H9 (cell line): ENCODE measurements at regions not wholly inside any gene's neighbourhood (a gene's known extent, or its start where the extent isn't known, plus 50 kb on each side); places are given as distances from the start of the nearest gene placed in this dataset.

Experiments
- DNase-seq: peaks from one replicate; pipeline ENCODE4 v3.0.0-alpha.2; 2017
- H2AFZ ChIP-seq: one replicate; pipeline ENCODE4 v1.6.1; 2013; ENCODE audit warnings: mild to moderate bottlenecking, low read length, control low read depth, moderate library complexity
- H2AK5ac ChIP-seq: 2 replicates; pipeline ENCODE4 v1.6.1; 2013; ENCODE audit warnings: low read length, control low read depth, mixed read lengths; ENCODE audit not compliant: insufficient read length
- H2BK120ac ChIP-seq: one replicate; pipeline ENCODE4 v1.6.1; 2013; ENCODE audit warnings: low read depth, mild to moderate bottlenecking, low read length, control low read depth, inconsistent platforms; ENCODE audit not compliant: poor library complexity, severe bottlenecking
- H2BK12ac ChIP-seq: 2 replicates; pipeline ENCODE4 v1.6.1; 2013; ENCODE audit warnings: low read length, control low read depth, mixed read lengths, low read depth; ENCODE audit not compliant: insufficient read length
- H2BK15ac ChIP-seq: 2 replicates; pipeline ENCODE4 v1.6.1; 2013; ENCODE audit warnings: low read depth, low read length, control low read depth
- H2BK20ac ChIP-seq: one replicate; pipeline ENCODE4 v1.6.1; 2013; ENCODE audit warnings: low read depth, mild to moderate bottlenecking, low read length, control low read depth, inconsistent platforms; ENCODE audit not compliant: poor library complexity, severe bottlenecking
- H2BK5ac ChIP-seq: 2 replicates; pipeline ENCODE4 v1.6.1; 2013; ENCODE audit warnings: low read length, control low read depth, mixed read lengths; ENCODE audit not compliant: insufficient read length
- H3K14ac ChIP-seq: 2 replicates; pipeline ENCODE4 v1.6.1; 2013; ENCODE audit warnings: low read length, control low read depth; ENCODE audit not compliant: insufficient read depth
- H3K18ac ChIP-seq: 2 replicates; pipeline ENCODE4 v1.6.1; 2013; ENCODE audit warnings: low read depth, mild to moderate bottlenecking, mixed read lengths, low read length, control low read depth; ENCODE audit not compliant: insufficient read length
- H3K23ac ChIP-seq: 2 replicates; pipeline ENCODE4 v1.6.1; 2013; ENCODE audit warnings: low read length, control low read depth, mixed read lengths, low read depth; ENCODE audit not compliant: insufficient read length
- H3K23me2 ChIP-seq: 2 replicates; pipeline ENCODE4 v1.6.1; 2013; ENCODE audit warnings: low read depth, mild to moderate bottlenecking, mixed read lengths, low read length, control low read depth; ENCODE audit not compliant: insufficient read length, poor library complexity, severe bottlenecking
- H3K27ac ChIP-seq: 2 replicates; pipeline ENCODE4 v1.5.1; 2013; ENCODE audit warnings: low read length, control low read depth, mixed read lengths, low read depth; ENCODE audit not compliant: insufficient read length
- H3K27me3 ChIP-seq: 2 replicates; pipeline ENCODE4 v1.6.1; 2013; ENCODE audit warnings: low read length, control low read depth, inconsistent platforms; ENCODE audit not compliant: insufficient read depth
- H3K4ac ChIP-seq: 2 replicates; pipeline ENCODE4 v1.6.1; 2013; ENCODE audit warnings: low read depth, mild to moderate bottlenecking, control low read depth, inconsistent platforms, low read length, moderate library complexity
- H3K4me1 ChIP-seq: 2 replicates; pipeline ENCODE4 v1.6.1; 2013; ENCODE audit warnings: low read length, control low read depth, inconsistent platforms; ENCODE audit not compliant: insufficient read depth
- H3K4me2 ChIP-seq: 2 replicates; pipeline ENCODE4 v1.6.1; 2013; ENCODE audit warnings: low read length, control low read depth, mixed read lengths; ENCODE audit not compliant: insufficient read length, insufficient read depth
- H3K56ac ChIP-seq: 2 replicates; pipeline ENCODE4 v1.6.1; 2013; ENCODE audit warnings: low read depth, mild to moderate bottlenecking, mixed read lengths, low read length, control low read depth; ENCODE audit not compliant: insufficient read length
- H3K79me1 ChIP-seq: 2 replicates; pipeline ENCODE4 v1.6.1; 2013; ENCODE audit warnings: low read depth, mild to moderate bottlenecking, moderate library complexity, low read length, control low read depth, inconsistent platforms; ENCODE audit not compliant: insufficient read depth, poor library complexity, severe bottlenecking
- H3K79me2 ChIP-seq: 2 replicates; pipeline ENCODE4 v1.6.1; 2013; ENCODE audit warnings: low read length, control low read depth, inconsistent platforms; ENCODE audit not compliant: insufficient read depth
- H3K9ac ChIP-seq: 2 replicates; pipeline ENCODE4 v1.6.1; 2013; ENCODE audit warnings: low read length, control low read depth, mixed read lengths; ENCODE audit not compliant: insufficient read length; ENCODE audit errors: extremely low read depth
- H3K9me3 ChIP-seq: one replicate; pipeline ENCODE4 v1.6.1; 2013; ENCODE audit warnings: low read depth, low read length, inconsistent platforms; ENCODE audit not compliant: control insufficient read depth
- H3T11ph ChIP-seq: one replicate; pipeline ENCODE4 v1.6.1; 2013; ENCODE audit warnings: mild to moderate bottlenecking, low read length, control low read depth, inconsistent platforms
- H4K20me1 ChIP-seq: one replicate; pipeline ENCODE4 v1.6.1; 2013; ENCODE audit not compliant: control insufficient read depth, insufficient read length, insufficient read depth
- H4K5ac ChIP-seq: 2 replicates; pipeline ENCODE4 v1.6.1; 2013; ENCODE audit warnings: low read depth, mild to moderate bottlenecking, mixed read lengths, low read length, control low read depth; ENCODE audit not compliant: insufficient read length
- H4K8ac ChIP-seq: replicated peaks from 2 replicates; pipeline ENCODE4 v1.6.1; 2013; ENCODE audit warnings: low read length, control low read depth, mixed read lengths, low read depth; ENCODE audit not compliant: insufficient read length
- H4K91ac ChIP-seq: 2 replicates; pipeline ENCODE4 v1.6.1; 2013; ENCODE audit warnings: low read depth, mild to moderate bottlenecking, moderate library complexity, mixed read lengths, low read length, control low read depth; ENCODE audit not compliant: insufficient read length
- H3K27ac Mint-ChIP-seq, 3 experiments: 2 replicates in 2 of 3; 3 replicates in 1 of 3; pipeline ENCODE4 v1.8.0; 2020 to 2021; ENCODE audit warnings: mixed read lengths in 3 of 3, mild to moderate bottlenecking in 1 of 3, moderate library complexity in 1 of 3
- H3K27me3 Mint-ChIP-seq: 2 replicates; pipeline ENCODE4 v1.8.0; 2021; ENCODE audit warnings: low read depth, mild to moderate bottlenecking, moderate library complexity, mixed read lengths
- H3K36me3 Mint-ChIP-seq, 3 experiments: 2 replicates in 2 of 3; 3 replicates in 1 of 3; pipeline ENCODE4 v1.8.0; 2020 to 2021; ENCODE audit warnings: low read depth in 3 of 3, mixed read lengths in 3 of 3; ENCODE audit not compliant: insufficient read depth in 1 of 3
- H3K4me1 Mint-ChIP-seq, 2 experiments: 2 replicates each; pipeline ENCODE4 v1.8.0; 2020; ENCODE audit warnings: mixed read lengths in 2 of 2
- H3K4me3 Mint-ChIP-seq, 2 experiments: 2 replicates in 1 of 2; 3 replicates in 1 of 2; pipeline ENCODE4 v1.8.0; 2020 to 2021; ENCODE audit warnings: mild to moderate bottlenecking in 2 of 2, mixed read lengths in 2 of 2, moderate library complexity in 1 of 2
- H3K9me3 Mint-ChIP-seq, 2 experiments: 2 replicates in 1 of 2; 3 replicates in 1 of 2; pipeline ENCODE4 v1.8.0; 2020; ENCODE audit warnings: mild to moderate bottlenecking in 2 of 2, mixed read lengths in 2 of 2, moderate library complexity in 1 of 2
- WGBS: extraction: QIAGEN DNeasy Blood & Tissue Kit; methylation state at CpG from one replicate; pipeline ENCODE4 v1.1.7; 2013; ENCODE audit warnings: missing lambda C conversion rate, low lambda C conversion rate, mixed read lengths; ENCODE audit not compliant: insufficient read length; ENCODE audit errors: extremely low coverage; 5-methylcytosine and 5-hydroxymethylcytosine counted together
- TF ChIP-seq, protein P1 (sequence below): fragments of 200-600 bp; sonication (generic); conservative IDR thresholded peaks from 3 replicates; pipeline ENCODE4 v1.8.0; 2021; ENCODE audit warnings: antibody characterized with exemption, mild to moderate bottlenecking

DNA sequence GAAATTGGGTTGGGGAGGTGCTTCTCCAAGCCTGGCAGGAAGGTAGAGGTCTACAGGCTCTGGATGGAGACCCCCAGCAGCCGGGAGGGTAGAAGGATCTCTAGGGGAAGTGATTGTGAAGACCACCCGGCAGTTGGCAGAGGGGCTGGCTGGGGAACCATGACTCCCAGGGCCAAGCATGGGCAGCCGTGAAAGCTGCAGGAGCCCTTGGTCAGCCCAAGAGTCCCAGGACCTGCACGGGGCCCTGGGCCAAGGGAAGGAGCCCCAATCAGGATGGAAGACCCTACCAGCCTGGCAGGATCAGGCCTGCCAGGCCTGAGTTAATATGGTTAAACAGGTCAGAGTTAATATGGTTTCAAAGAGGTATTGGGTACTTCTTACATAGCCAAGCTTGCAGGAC is 126.3 kb upstream of the NANOS1 start:
- no peaks in the 10 kb centered on the region; the same call in 1 of the 2 replicates for H3K27me3 Mint-ChIP-seq
- Histone ChIP-seq H2BK120ac (no peak overlapping the region), H4K91ac (no peak overlapping the region), H3K27me3 (no peaks in the 10 kb centered on the region), H3K79me1 (no peaks in the 10 kb centered on the region), H4K8ac (no peak overlapping the region), H2BK15ac (no peak overlapping the region), H3K79me2 (no peaks in the 10 kb centered on the region), H2BK20ac (no peak overlapping the region), H3K9me3 (no peaks in the 10 kb centered on the region), H3T11ph (no peak overlapping the region), H3K23me2 (no peaks in the 10 kb centered on the region), H2BK5ac (no peak overlapping the region), H3K4me2 (no peak overlapping the region), H3K14ac (no peak overlapping the region; the same call in 1 of the 2 replicates), H3K27ac (no peak overlapping the region), H3K4ac (no peak overlapping the region), H3K9ac (no peak overlapping the region), H3K56ac (no peak overlapping the region), H4K20me1 (no peaks in the 10 kb centered on the region), H3K18ac (no peak overlapping the region), H3K23ac (no peak overlapping the region), H3K4me1 (no peaks in the 10 kb centered on the region), H2AK5ac (no peak overlapping the region), H2AFZ (no peak overlapping the region), H2BK12ac (no peak overlapping the region), H4K5ac (no peak overlapping the region)
- no peak overlapping the region for H3K4me3 Mint-ChIP-seq
- DNase-seq, result no peak
- no peaks in the 10 kb centered on the region for H3K9me3 Mint-ChIP-seq
- no peak overlapping the region for H3K27ac Mint-ChIP-seq
- H3K36me3 Mint-ChIP-seq, result no peaks in the 10 kb centered on the region
- peaks cover 3 to 8% of the 10 kb centered on the region in 2 experiments for H3K4me1 Mint-ChIP-seq
- TF ChIP-seq, protein P1, sequence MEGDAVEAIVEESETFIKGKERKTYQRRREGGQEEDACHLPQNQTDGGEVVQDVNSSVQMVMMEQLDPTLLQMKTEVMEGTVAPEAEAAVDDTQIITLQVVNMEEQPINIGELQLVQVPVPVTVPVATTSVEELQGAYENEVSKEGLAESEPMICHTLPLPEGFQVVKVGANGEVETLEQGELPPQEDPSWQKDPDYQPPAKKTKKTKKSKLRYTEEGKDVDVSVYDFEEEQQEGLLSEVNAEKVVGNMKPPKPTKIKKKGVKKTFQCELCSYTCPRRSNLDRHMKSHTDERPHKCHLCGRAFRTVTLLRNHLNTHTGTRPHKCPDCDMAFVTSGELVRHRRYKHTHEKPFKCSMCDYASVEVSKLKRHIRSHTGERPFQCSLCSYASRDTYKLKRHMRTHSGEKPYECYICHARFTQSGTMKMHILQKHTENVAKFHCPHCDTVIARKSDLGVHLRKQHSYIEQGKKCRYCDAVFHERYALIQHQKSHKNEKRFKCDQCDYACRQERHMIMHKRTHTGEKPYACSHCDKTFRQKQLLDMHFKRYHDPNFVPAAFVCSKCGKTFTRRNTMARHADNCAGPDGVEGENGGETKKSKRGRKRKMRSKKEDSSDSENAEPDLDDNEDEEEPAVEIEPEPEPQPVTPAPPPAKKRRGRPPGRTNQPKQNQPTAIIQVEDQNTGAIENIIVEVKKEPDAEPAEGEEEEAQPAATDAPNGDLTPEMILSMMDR, result no peak
- no CpG with 5 or more reads among the region's 4 CpGs for WGBS
